Uterus (tissue), 3 donors: ENCODE measurements at regions not wholly inside any gene's neighbourhood (a gene's known extent, or its start where the extent isn't known, plus 50 kb on each side); places are given as distances from the start of the nearest gene placed in this dataset.

Source experiments
- DNase-seq, 2 donors: peaks; one replicate each; pipeline ENCODE4 v3.0.0-alpha.2; 2019 to 2020
- H3K27ac ChIP-seq, 2 donors: fragments of 200-600 bp; sonication (generic); 1 replicate in 1 of 2; 2 replicates in 1 of 2; pipeline ENCODE4 v1.5.1; 2016 to 2018
- H3K27me3 ChIP-seq, 2 donors: fragments of 200-600 bp; sonication (generic); one replicate each; pipeline ENCODE4 v1.5.1; 2018 to 2019; ENCODE audit warnings: control low read depth in 1 of 2
- H3K36me3 ChIP-seq, 2 donors: fragments of 200-600 bp; sonication (generic); one replicate each; pipeline ENCODE4 v1.5.1; 2019; ENCODE audit warnings: control low read depth in 1 of 2
- H3K4me1 ChIP-seq, 2 donors: fragments of 200-600 bp; sonication (generic); one replicate each; pipeline ENCODE4 v1.5.1; 2018 to 2019; ENCODE audit warnings: control low read depth in 1 of 2
- H3K4me3 ChIP-seq, 2 donors: fragments of 200-600 bp; sonication (generic); 1 replicate in 1 of 2; 2 replicates in 1 of 2; pipeline ENCODE4 v1.5.1; 2018 to 2019; ENCODE audit warnings: mild to moderate bottlenecking in 1 of 2
- H3K9me3 ChIP-seq, 2 donors: fragments of 200-600 bp; sonication (generic); one replicate each; pipeline ENCODE4 v1.5.1; 2019; ENCODE audit warnings: control low read depth in 1 of 2
- CTCF ChIP-seq, 4 experiments: fragments of 200-600 bp in 2 of 4; fragments of 450-650 bp in 2 of 4; sonication (generic) in 2 of 4; IDR thresholded peaks; one replicate each; pipeline ENCODE4 v1.5.1; 2016 to 2019; ENCODE audit warnings: antibody characterized with exemption in 4 of 4, mild to moderate bottlenecking in 2 of 4, moderate library complexity in 1 of 4
- POLR2A ChIP-seq, 2 donors: fragments of 450-650 bp; IDR thresholded peaks; one replicate each; pipeline ENCODE4 v1.6.1; 2016; ENCODE audit warnings: antibody characterized with exemption in 2 of 2, mild to moderate bottlenecking in 1 of 2, moderate library complexity in 1 of 2
- intact Hi-C: fragments of 100-400 bp; cut with DNase I; formaldehyde crosslinking; loops from one replicate; pipeline ENCODE4 v1.15.1; 2023; ENCODE audit warnings: low total_unique reads
- donor health status: DM: yes; HTN: yes; CAD: no.

GRCh38 chr18:7436166-7436565, 130.9 kb upstream of the PTPRM start:
- Histone ChIP-seq H3K4me3 (no peak overlapping the region), H3K4me1 (no peaks in the 10 kb centered on the region), H3K27me3 (no peaks in the 10 kb centered on the region), H3K36me3 (no peaks in the 10 kb centered on the region), H3K9me3 (no peaks in the 10 kb centered on the region), H3K27ac (no peak overlapping the region)
- no peak for DNase-seq
- intact Hi-C loops = no loop called here
- TF ChIP-seq CTCF (IDR thresholded peaks at IDR 0.05) (no peak), POLR2A (IDR thresholded peaks at IDR 0.05) (no peak)

DNA sequence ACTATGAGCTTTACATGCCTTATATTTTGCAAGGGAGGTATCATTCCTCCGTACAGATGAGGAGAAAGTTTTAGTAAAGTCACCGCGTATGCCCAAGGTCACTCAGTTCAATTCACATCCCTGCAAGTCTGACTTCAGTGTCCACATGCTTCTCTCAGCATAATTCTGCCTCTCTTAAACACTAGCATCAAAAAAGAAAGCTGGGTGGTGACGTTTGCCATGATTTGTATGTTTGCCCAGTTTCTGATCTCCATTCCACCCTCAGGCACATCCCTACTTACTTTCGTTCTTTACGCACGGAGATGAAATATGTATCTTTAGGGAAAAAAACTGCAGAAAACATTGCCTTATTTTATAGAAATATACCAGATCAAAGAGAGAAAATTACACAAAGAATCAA, 129.2 kb upstream of the PTPRM start:
- no peaks in the 10 kb centered on the region for H3K4me1 ChIP-seq
- H3K27me3 ChIP-seq = no peaks in the 10 kb centered on the region
- intact Hi-C loops = no loop called here
- no peaks in the 10 kb centered on the region for H3K36me3 ChIP-seq
- no peak for TF ChIP-seq CTCF (IDR thresholded peaks at IDR 0.05)
- TF ChIP-seq POLR2A (IDR thresholded peaks at IDR 0.05) = no peak
- H3K27ac ChIP-seq = no peak overlapping the region
- no peaks in the 10 kb centered on the region for H3K9me3 ChIP-seq
- H3K4me3 ChIP-seq = no peak overlapping the region
- DNase-seq = no peak

- no peak for TF ChIP-seq POLR2A (IDR thresholded peaks at IDR 0.05)
- no peak for TF ChIP-seq CTCF (IDR thresholded peaks at IDR 0.05)
- H3K9me3 ChIP-seq = no peaks in the 10 kb centered on the region
- intact Hi-C loops = no loop called here
- no peak for DNase-seq
- H3K27ac ChIP-seq = no peak overlapping the region
- H3K27me3 ChIP-seq = no peaks in the 10 kb centered on the region
- H3K4me1 ChIP-seq = no peaks in the 10 kb centered on the region
- H3K36me3 ChIP-seq = no peaks in the 10 kb centered on the region
- H3K4me3 ChIP-seq = no peak overlapping the region
Observed at GRCh38 chr18:7438646-7439045, 128.5 kb upstream of the PTPRM start.

DNA sequence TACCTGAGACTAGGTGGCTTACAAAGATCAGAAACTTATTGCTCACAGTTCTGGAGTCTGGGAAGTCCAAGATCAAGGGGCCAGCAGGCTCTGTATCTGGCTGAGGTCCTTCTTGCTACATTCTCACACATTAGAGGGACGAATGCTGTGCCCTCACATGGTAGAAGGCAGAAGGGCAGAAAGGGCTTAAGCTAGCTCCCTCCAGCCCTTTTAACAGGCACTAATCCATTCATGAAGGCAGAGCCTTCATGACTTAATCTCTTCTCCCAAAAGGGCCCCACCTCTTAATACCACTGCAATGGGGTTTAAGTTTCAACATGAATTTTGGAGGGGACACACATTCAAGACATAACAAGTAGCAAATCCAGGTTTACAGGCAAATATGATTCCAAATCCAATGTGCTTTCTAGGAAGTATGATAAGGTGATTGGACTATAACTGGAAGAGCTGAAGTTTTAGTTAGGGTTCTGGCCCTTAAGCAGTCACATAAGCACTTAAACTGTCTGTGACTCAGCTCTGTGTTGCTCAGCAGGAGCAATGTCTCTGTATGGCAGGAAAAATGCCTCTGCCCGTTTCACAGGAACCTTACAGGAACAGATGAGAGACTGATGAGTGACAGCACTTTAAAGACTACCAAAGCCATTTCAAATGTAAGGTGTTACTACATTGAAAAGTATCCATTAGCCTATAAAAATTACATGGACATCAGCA, 119.6 kb upstream of the PTPRM start:
- Histone ChIP-seq H3K36me3 (no peaks in the 10 kb centered on the region), H3K27ac (no peak overlapping the region), H3K4me1 (no peaks in the 10 kb centered on the region), H3K27me3 (no peaks in the 10 kb centered on the region), H3K4me3 (no peak overlapping the region), H3K9me3 (no peaks in the 10 kb centered on the region)
- no peak for DNase-seq
- TF ChIP-seq CTCF (IDR thresholded peaks at IDR 0.05) = no peak
- no peak for TF ChIP-seq POLR2A (IDR thresholded peaks at IDR 0.05)
- intact Hi-C loops = no loop called here

DNA sequence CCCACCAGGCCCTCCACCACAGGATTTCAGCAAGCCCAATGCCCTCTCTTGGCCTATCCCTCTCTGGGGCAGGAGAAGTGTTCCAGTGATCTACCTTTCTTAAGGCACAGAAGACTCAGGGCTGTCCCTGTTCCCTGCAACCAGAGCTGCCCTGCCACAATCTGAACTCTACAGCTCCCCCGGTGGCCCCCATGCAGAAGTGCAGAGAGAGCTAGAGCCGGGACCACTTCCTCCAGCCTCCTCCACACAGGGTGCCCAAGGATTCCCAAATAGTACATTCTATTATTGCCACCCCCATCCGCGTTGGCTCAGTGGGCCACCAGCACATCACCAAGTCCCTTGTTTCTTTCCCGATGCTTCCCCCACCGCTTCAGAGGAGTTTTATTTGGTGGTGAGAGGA, 114.8 kb upstream of the PTPRM start:
- H3K4me1 ChIP-seq = no peaks in the 10 kb centered on the region
- DNase-seq = no peak
- no peak overlapping the region for H3K27ac ChIP-seq
- no peak overlapping the region for H3K4me3 ChIP-seq
- no peak for TF ChIP-seq POLR2A (IDR thresholded peaks at IDR 0.05)
- peak; percentile 6 to 48 (median 21) for TF ChIP-seq CTCF (IDR thresholded peaks at IDR 0.05)
- no peaks in the 10 kb centered on the region for H3K9me3 ChIP-seq
- intact Hi-C loops = no loop called here
- no peaks in the 10 kb centered on the region for H3K36me3 ChIP-seq
- no peaks in the 10 kb centered on the region for H3K27me3 ChIP-seq
